Gastroesophageal sphincter (tissue), 4 donors: ENCODE measurements at regions not wholly inside any gene's neighbourhood (a gene's known extent, or its start where the extent isn't known, plus 50 kb on each side); places are given as distances from the start of the nearest gene placed in this dataset.

Source experiments
- ATAC-seq: fragments of 150-250 bp; one replicate; pipeline ENCODE4 v1.9.1; 2016; ENCODE audit warnings: mild to moderate bottlenecking, moderate library complexity
- H3K27ac ChIP-seq, 4 donors: fragments of 200-600 bp; sonication (generic) in 3 of 4; 1 replicate in 3 of 4; 2 replicates in 1 of 4; pipeline ENCODE4 v1.5.1; 2016 to 2019
- H3K27me3 ChIP-seq: fragments of 200-600 bp; sonication (generic); one replicate; pipeline ENCODE4 v1.5.1; 2019
- H3K36me3 ChIP-seq, 2 donors: fragments of 200-600 bp; sonication (generic); one replicate each; pipeline ENCODE4 v1.5.1; 2019; ENCODE audit warnings: control low read depth in 1 of 2
- H3K4me1 ChIP-seq, 3 donors: fragments of 200-600 bp; sonication (generic); 1 replicate in 2 of 3; 2 replicates in 1 of 3; pipeline ENCODE4 v1.5.1; 2016 to 2019; ENCODE audit warnings: control low read depth in 2 of 3
- H3K4me3 ChIP-seq, 2 donors: fragments of 200-600 bp; sonication (generic); one replicate each; pipeline ENCODE4 v1.5.1; 2019; ENCODE audit warnings: mild to moderate bottlenecking in 1 of 2, moderate library complexity in 1 of 2
- H3K9me3 ChIP-seq, 3 donors: fragments of 200-600 bp; sonication (generic); one replicate each; pipeline ENCODE4 v1.5.1; 2017 to 2019; ENCODE audit warnings: control low read depth in 2 of 3
- EP300 ChIP-seq: sonication (generic); formaldehyde crosslinking; IDR thresholded peaks from one replicate; pipeline ENCODE4 v1.6.1; 2017; ENCODE audit warnings: antibody characterized with exemption, mild to moderate bottlenecking
- POLR2A ChIP-seq, 2 donors: fragments of 450-650 bp; IDR thresholded peaks; one replicate each; pipeline ENCODE4 v1.6.1; 2017; ENCODE audit warnings: antibody characterized with exemption in 2 of 2, mild to moderate bottlenecking in 2 of 2, moderate library complexity in 1 of 2
- POLR2AphosphoS5 ChIP-seq: sonication (generic); formaldehyde crosslinking; IDR thresholded peaks from one replicate; pipeline ENCODE4 v1.6.1; 2017; ENCODE audit warnings: antibody characterized with exemption
- WGBS, 2 donors: methylation state at CpG; one replicate each; pipeline ENCODE4 v1.1.5; 2018; ENCODE audit warnings: low coverage in 1 of 2; 5-methylcytosine and 5-hydroxymethylcytosine counted together
- TF ChIP-seq, protein P1 (sequence below), 4 experiments: fragments of 200-600 bp in 2 of 4; fragments of 450-650 bp in 2 of 4; sonication (generic) in 1 of 4; IDR thresholded peaks; one replicate each; pipeline ENCODE4 v1.5.1; 2017 to 2019; ENCODE audit warnings: antibody characterized with exemption in 4 of 4, mild to moderate bottlenecking in 2 of 4, moderate library complexity in 2 of 4

DNA sequence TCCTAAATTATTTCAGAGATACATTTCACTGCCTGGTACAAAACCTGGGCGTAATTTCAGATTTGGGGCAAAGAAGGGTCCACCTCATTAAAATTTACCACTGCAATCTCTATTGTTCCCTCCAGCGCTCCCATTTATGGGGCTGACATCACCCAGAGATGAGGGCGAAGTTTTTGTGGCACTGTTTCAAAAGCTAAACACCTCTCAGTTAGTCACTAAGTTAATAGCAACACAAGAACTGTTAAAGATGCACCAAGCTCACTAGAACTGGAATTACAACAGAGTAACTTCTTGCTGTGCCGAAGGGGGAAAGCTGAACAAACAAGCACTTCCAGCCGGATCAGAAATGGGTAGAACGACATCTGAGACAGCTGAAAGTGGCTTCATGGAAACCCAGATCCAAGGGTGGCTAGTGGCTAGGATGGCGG lies 179.4 kb downstream of the GATA3 start:
- Histone ChIP-seq H3K27ac (no peak overlapping the region), H3K36me3 (no peaks in the 10 kb centered on the region), H3K4me3 (no peak overlapping the region), H3K4me1 (no peaks in the 10 kb centered on the region), H3K9me3 (no peaks in the 10 kb centered on the region), H3K27me3 (peaks cover 1% of the 10 kb centered on the region)
- TF ChIP-seq POLR2A (IDR thresholded peaks at IDR 0.05), result no peak
- TF ChIP-seq POLR2AphosphoS5, result no peak
- TF ChIP-seq, protein P1, sequence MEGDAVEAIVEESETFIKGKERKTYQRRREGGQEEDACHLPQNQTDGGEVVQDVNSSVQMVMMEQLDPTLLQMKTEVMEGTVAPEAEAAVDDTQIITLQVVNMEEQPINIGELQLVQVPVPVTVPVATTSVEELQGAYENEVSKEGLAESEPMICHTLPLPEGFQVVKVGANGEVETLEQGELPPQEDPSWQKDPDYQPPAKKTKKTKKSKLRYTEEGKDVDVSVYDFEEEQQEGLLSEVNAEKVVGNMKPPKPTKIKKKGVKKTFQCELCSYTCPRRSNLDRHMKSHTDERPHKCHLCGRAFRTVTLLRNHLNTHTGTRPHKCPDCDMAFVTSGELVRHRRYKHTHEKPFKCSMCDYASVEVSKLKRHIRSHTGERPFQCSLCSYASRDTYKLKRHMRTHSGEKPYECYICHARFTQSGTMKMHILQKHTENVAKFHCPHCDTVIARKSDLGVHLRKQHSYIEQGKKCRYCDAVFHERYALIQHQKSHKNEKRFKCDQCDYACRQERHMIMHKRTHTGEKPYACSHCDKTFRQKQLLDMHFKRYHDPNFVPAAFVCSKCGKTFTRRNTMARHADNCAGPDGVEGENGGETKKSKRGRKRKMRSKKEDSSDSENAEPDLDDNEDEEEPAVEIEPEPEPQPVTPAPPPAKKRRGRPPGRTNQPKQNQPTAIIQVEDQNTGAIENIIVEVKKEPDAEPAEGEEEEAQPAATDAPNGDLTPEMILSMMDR (IDR thresholded peaks at IDR 0.05), result no peak
- TF ChIP-seq EP300, result no peak
- WGBS, 2 donors, result 73 to 82% methylated on average over 5 to 7 of the region's 7 CpGs
- no peak for ATAC-seq

DNA sequence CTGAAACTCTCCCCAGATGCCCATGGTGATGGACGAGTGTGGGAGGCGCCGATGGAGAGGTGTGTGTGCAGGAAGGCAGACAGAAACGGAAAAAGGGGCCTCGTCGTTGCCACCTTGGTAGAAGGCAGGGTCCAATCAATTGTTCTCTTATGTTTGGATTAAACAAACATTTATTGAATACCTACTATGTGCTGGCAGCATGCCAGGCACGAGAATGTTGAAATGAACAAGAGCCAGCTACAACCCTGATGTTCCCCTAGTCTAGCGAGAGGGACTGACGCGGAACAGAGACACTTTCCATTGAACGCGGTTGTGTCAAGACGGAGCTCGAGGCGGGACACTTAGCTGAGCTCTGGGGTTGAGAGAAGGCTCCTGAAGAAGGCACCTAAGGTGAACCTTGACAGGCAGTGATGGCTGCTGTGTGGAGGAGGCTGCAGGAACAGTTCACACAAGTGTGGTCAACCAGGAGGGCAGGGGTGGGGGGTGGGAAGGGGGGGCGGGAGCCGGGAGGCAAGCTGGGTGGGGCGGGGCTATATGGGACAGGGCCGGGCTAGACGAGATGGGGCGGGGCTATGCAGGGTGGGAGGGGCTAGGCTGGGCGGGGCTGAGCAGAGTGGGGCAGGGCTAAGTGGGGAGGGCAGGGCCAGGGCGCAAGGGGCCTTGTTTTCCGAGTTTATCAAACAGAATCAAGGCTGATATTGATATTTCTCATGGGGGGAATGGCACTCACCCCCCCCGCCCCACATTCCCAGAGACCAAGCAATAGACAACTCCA lies 181.0 kb downstream of the GATA3 start:
- H3K27me3 ChIP-seq, result peaks cover 16% of the 10 kb centered on the region
- no peak overlapping the region for H3K27ac ChIP-seq
- no peaks in the 10 kb centered on the region for H3K36me3 ChIP-seq
- H3K4me3 ChIP-seq, result no peak overlapping the region
- no peaks in the 10 kb centered on the region for H3K4me1 ChIP-seq
- 73 to 82% methylated on average over 9 to 20 of the region's 25 CpGs for whole genome bisulfite sequencing, 2 donors
- H3K9me3 ChIP-seq, result no peaks in the 10 kb centered on the region
- TF ChIP-seq POLR2AphosphoS5 (no peak), POLR2A (IDR thresholded peaks at IDR 0.05) (no peak), EP300 (no peak)
- TF ChIP-seq, protein P1 (IDR thresholded peaks at IDR 0.05), result no peak
- ATAC-seq, result no peak

DNA sequence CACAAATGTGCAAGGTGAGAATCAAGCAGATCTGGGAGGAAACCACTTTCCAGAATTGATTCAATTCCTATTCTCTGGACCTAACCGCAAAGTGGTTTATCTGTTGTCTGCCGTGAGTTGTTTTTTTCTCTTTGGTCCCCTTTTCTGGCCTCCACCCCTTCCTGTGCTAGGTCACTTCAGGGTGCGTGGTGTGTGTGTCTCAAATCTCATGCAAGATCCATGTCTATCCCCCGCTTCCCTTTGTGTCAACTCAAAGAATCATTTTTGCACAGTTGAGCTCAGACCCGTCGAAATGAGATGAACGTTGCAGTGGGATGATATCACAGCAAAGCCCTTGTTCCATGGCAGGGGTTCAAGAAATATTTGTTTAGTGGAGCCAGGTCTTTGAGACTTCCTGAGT lies 184.5 kb downstream of the GATA3 start:
- Histone ChIP-seq H3K4me3 (no peak overlapping the region), H3K4me1 (no peaks in the 10 kb centered on the region), H3K27ac (no peak overlapping the region), H3K27me3 (peaks cover 16% of the 10 kb centered on the region), H3K36me3 (no peaks in the 10 kb centered on the region), H3K9me3 (no peaks in the 10 kb centered on the region)
- WGBS, 2 donors, result 70 to 73% methylated on average over 4 to 5 of the region's 7 CpGs
- TF ChIP-seq POLR2AphosphoS5, result no peak
- TF ChIP-seq POLR2A (IDR thresholded peaks at IDR 0.05), result no peak
- TF ChIP-seq, protein P1 (IDR thresholded peaks at IDR 0.05), result no peak
- TF ChIP-seq EP300, result no peak
- no peak for ATAC-seq

DNA sequence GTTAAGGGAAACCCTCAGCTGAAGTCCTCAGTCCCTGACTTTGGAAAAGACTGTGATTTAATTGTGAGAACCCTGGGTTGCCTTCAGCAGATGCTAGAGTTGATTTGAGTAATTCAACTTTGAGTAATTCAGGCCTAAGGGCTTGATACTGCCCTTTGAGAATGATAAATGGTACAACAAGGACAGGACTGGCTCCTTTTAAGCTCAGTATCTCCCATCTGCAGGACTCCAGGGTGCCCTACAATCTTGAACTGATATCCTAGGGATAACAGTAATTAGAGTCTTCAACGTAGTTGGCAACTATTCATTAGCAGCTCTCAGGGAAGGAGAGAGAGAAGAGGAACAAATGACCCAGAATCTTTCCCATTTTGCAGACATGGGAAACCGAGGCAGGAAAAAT lies 186.4 kb downstream of the GATA3 start:
- no peak for ATAC-seq
- TF ChIP-seq, protein P1 (IDR thresholded peaks at IDR 0.05), result no peak
- no peak for TF ChIP-seq POLR2AphosphoS5
- no peak for TF ChIP-seq POLR2A (IDR thresholded peaks at IDR 0.05)
- TF ChIP-seq EP300, result no peak
- Histone ChIP-seq H3K9me3 (peaks cover 0 to under 1% (median 0%) of the 10 kb centered on the region in 3 donors), H3K4me1 (no peaks in the 10 kb centered on the region), H3K27me3 (peaks cover 16% of the 10 kb centered on the region), H3K27ac (no peak overlapping the region), H3K36me3 (no peaks in the 10 kb centered on the region), H3K4me3 (no peak overlapping the region)
- WGBS, 2 donors, result 62 to 74% methylated on average over 2 of the region's 2 CpGs

DNA sequence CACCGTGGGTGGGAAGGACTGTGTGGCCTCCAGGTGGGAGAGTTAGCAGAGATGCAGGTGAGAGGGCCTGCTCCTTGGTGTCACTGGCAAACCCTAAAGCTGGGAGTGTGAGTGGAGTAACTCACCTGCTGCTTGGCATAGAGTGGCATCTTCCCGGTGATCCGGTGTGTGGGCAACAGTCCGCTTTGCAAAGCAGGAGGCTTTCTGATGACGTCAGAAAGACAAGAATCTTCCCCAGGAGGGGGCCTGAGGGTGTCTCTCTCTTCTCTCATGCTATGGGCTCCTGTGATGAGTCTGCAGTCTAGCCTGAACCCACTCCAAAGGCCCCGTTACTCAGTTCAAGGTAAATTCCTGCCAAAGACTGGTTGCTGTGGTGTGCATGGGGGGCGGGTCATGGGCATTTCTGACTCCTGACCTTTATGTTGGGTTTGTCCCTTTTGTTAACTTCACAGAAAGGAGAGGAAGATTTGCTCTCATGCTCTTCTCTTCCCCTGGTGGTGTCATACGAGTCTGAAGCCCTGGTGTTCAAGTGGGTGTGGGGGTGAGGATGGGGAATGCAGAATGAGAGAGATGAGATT lies 187.9 kb downstream of the GATA3 start:
- WGBS, 2 donors, result 64 to 81% methylated on average over 2 to 7 of the region's 8 CpGs
- H3K27ac ChIP-seq, result no peak overlapping the region
- H3K4me1 ChIP-seq, result no peaks in the 10 kb centered on the region
- no peaks in the 10 kb centered on the region for H3K36me3 ChIP-seq
- no peak overlapping the region for H3K4me3 ChIP-seq
- peaks cover 16% of the 10 kb centered on the region for H3K27me3 ChIP-seq
- H3K9me3 ChIP-seq, result peaks cover 0 to 16% (median 0%) of the 10 kb centered on the region in 3 donors
- ATAC-seq, result no peak
- no peak for TF ChIP-seq EP300
- no peak for TF ChIP-seq POLR2AphosphoS5
- no peak for TF ChIP-seq POLR2A (IDR thresholded peaks at IDR 0.05)
- TF ChIP-seq, protein P1 (IDR thresholded peaks at IDR 0.05), result no peak
